Fibroblast of lung (primary cell): ENCODE measurements at regions not wholly inside any gene's neighbourhood (a gene's known extent, or its start where the extent isn't known, plus 50 kb on each side); places are given as distances from the start of the nearest gene placed in this dataset.

ENCODE experiments used
- DNase-seq, 2 donors: peaks; one replicate each; pipeline versions ENCODE4 v3.0.0 to v3.0.0-alpha.2; 2010; ENCODE audit warnings: low read depth in 2 of 2
- H2AFZ ChIP-seq: 2 replicates; pipeline ENCODE4 v1.5.1; 2012; ENCODE audit warnings: low read length, control low read depth, inconsistent platforms
- H3K27ac ChIP-seq: 2 replicates; pipeline ENCODE4 v1.5.1; 2011; ENCODE audit warnings: low read length, control low read depth; ENCODE audit not compliant: insufficient read depth
- H3K27me3 ChIP-seq: 2 replicates; pipeline ENCODE4 v1.5.1; 2011; ENCODE audit warnings: mild to moderate bottlenecking, low read length; ENCODE audit not compliant: control insufficient read depth, insufficient read depth
- H3K36me3 ChIP-seq: 2 replicates; pipeline ENCODE4 v1.5.1; 2011; ENCODE audit warnings: low read length; ENCODE audit not compliant: control insufficient read depth, insufficient read depth
- H3K4me1 ChIP-seq: 2 replicates; pipeline ENCODE4 v1.5.1; 2011; ENCODE audit warnings: low read length; ENCODE audit not compliant: control insufficient read depth, insufficient read depth; ENCODE audit errors: extremely low read depth
- H3K4me2 ChIP-seq: 2 replicates; pipeline ENCODE4 v1.5.1; 2011; ENCODE audit warnings: low read length, control low read depth; ENCODE audit not compliant: insufficient read depth; ENCODE audit errors: extremely low read depth
- H3K4me3 ChIP-seq, 4 experiments: fragments of 200-600 bp in 1 of 4; sonication (generic) in 1 of 4; replicated peaks in 1 of 4; 2 replicates each; pipeline ENCODE4 v1.5.1; 2011 to 2016; ENCODE audit warnings: low read length in 4 of 4, low read depth in 3 of 4, mild to moderate bottlenecking in 3 of 4, control low read depth in 2 of 4, inconsistent platforms in 1 of 4, mixed read lengths in 1 of 4; ENCODE audit not compliant: insufficient read depth in 1 of 4; ENCODE audit errors: control extremely low read depth in 1 of 4
- H3K79me2 ChIP-seq: 2 replicates; pipeline ENCODE4 v1.5.1; 2012; ENCODE audit warnings: mild to moderate bottlenecking, low read length, inconsistent platforms; ENCODE audit not compliant: control insufficient read depth, insufficient read depth
- H3K9ac ChIP-seq: 2 replicates; pipeline ENCODE4 v1.5.1; 2011; ENCODE audit warnings: mild to moderate bottlenecking, low read length, control low read depth; ENCODE audit not compliant: insufficient read depth
- H3K9me3 ChIP-seq: 2 replicates; pipeline ENCODE4 v1.5.1; 2012; ENCODE audit warnings: low read depth, low read length; ENCODE audit not compliant: control insufficient read depth, insufficient read depth
- H4K20me1 ChIP-seq: 2 replicates; pipeline ENCODE4 v1.5.1; 2011; ENCODE audit warnings: low read length; ENCODE audit not compliant: control insufficient read depth, insufficient read depth; ENCODE audit errors: extremely low read depth
- EZH2 ChIP-seq: IDR thresholded peaks from 2 replicates; pipeline ENCODE4 v1.5.1; 2012; ENCODE audit warnings: low read length, control low read depth, mild to moderate bottlenecking; ENCODE audit errors: missing control alignments
- TF ChIP-seq, protein P1 (sequence below), 2 donors: IDR thresholded peaks in 1 of 2; conservative IDR thresholded peaks in 1 of 2; 1 replicate in 1 of 2; 2 replicates in 1 of 2; pipeline ENCODE4 v1.5.1; 2011 to 2012; ENCODE audit warnings: low read length in 2 of 2, control low read depth in 1 of 2, inconsistent platforms in 1 of 2, low read depth in 1 of 2, mild to moderate bottlenecking in 1 of 2

DNA sequence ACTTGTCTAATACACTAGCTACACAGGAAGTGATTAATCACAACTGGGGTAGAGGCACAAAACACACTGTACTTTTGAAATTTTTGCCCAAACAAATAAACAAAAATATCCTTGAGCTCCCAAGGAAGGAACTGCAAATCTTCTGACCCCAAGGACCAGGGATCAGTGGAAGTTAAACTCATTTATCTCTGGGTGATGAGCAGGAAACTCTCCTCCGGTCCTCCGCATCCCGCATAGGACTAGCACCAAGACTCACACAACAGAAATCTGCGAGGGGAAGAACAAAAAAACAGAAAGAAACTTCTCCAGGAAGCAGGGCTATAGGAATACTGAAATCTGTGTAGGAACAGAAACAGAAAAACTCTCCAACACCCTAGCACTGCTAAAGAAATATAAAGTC, 650.3 kb downstream of the DCDC2C start:
- H3K79me2 ChIP-seq, result no peaks in the 10 kb centered on the region
- H3K4me1 ChIP-seq, result no peaks in the 10 kb centered on the region
- TF ChIP-seq EZH2, result no peak
- TF ChIP-seq, protein P1, sequence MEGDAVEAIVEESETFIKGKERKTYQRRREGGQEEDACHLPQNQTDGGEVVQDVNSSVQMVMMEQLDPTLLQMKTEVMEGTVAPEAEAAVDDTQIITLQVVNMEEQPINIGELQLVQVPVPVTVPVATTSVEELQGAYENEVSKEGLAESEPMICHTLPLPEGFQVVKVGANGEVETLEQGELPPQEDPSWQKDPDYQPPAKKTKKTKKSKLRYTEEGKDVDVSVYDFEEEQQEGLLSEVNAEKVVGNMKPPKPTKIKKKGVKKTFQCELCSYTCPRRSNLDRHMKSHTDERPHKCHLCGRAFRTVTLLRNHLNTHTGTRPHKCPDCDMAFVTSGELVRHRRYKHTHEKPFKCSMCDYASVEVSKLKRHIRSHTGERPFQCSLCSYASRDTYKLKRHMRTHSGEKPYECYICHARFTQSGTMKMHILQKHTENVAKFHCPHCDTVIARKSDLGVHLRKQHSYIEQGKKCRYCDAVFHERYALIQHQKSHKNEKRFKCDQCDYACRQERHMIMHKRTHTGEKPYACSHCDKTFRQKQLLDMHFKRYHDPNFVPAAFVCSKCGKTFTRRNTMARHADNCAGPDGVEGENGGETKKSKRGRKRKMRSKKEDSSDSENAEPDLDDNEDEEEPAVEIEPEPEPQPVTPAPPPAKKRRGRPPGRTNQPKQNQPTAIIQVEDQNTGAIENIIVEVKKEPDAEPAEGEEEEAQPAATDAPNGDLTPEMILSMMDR (conservative IDR thresholded peaks at IDR 0.05 in 1 of 2, IDR thresholded peaks at IDR 0.05 in 1 of 2; ENCODE audit: low read depth in 1 of 2, low read length in 2 of 2), result no peak
- no peak overlapping the region for H2AFZ ChIP-seq
- H3K27ac ChIP-seq, result no peak overlapping the region
- no peak for DNase-seq
- no peaks in the 10 kb centered on the region for H3K27me3 ChIP-seq
- H3K4me3 ChIP-seq, result no peak overlapping the region
- no peak overlapping the region for H3K4me2 ChIP-seq
- no peaks in the 10 kb centered on the region for H3K36me3 ChIP-seq
- H4K20me1 ChIP-seq, result no peaks in the 10 kb centered on the region
- H3K9ac ChIP-seq, result no peak overlapping the region
- no peaks in the 10 kb centered on the region for H3K9me3 ChIP-seq

DNA sequence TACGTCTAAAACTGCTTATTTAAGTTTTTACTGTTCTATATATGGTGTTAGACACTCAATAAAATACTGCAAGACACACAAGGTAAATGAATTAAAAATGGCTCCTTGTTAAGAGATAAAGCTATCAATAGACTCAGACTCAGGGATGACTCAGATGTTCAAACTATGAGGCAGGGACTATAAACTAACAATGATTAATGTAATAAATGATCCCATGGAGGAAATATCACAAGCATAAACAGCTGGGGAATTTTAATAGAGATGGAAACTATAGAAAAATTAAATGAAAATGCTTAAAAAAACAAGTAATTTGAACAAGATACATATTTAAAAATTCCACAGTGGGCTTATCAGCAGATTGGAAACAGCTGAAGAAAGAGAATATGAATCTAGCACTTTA, 650.8 kb downstream of the DCDC2C start:
- H3K9ac ChIP-seq, result no peak overlapping the region
- H2AFZ ChIP-seq, result no peak overlapping the region
- H3K27ac ChIP-seq, result no peak overlapping the region
- peak in 1 of 2 donors; percentile 8 for DNase-seq
- H3K36me3 ChIP-seq, result no peaks in the 10 kb centered on the region
- TF ChIP-seq, protein P1 (conservative IDR thresholded peaks at IDR 0.05 in 1 of 2, IDR thresholded peaks at IDR 0.05 in 1 of 2; ENCODE audit: low read depth in 1 of 2, low read length in 2 of 2), result no peak
- no peak for TF ChIP-seq EZH2
- H4K20me1 ChIP-seq, result no peaks in the 10 kb centered on the region
- no peak overlapping the region for H3K4me2 ChIP-seq
- H3K9me3 ChIP-seq, result no peaks in the 10 kb centered on the region
- no peaks in the 10 kb centered on the region for H3K4me1 ChIP-seq
- H3K27me3 ChIP-seq, result no peaks in the 10 kb centered on the region
- no peaks in the 10 kb centered on the region for H3K79me2 ChIP-seq
- H3K4me3 ChIP-seq, result no peak overlapping the region

DNA sequence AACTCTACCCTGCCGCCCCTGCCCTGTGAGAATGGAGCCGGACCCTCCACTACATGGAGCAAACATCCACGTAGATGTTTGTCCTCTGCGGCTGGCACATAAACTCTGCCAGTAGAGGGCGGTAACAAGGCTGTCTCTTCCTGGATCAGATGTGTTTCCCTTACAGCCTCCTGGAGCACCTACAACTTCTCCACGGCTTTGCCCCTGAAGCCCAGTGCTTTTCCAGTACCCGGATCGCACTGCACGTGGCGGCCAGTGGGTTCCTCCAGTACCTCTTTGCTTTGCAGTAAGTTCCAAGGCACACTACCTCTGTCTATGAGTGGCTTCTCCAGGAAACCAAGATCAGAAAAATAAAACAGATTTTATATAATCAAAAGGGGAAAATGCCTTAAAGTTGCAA, 651.3 kb downstream of the DCDC2C start:
- H3K4me3 ChIP-seq, result no peak overlapping the region
- no peak for TF ChIP-seq EZH2
- TF ChIP-seq, protein P1 (conservative IDR thresholded peaks at IDR 0.05 in 1 of 2, IDR thresholded peaks at IDR 0.05 in 1 of 2; ENCODE audit: low read depth in 1 of 2, low read length in 2 of 2), result peak in 1 of 2 donors; percentile 26
- no peak overlapping the region for H3K27ac ChIP-seq
- no peaks in the 10 kb centered on the region for H3K9me3 ChIP-seq
- no peak overlapping the region for H3K9ac ChIP-seq
- no peaks in the 10 kb centered on the region for H3K27me3 ChIP-seq
- no peak for DNase-seq
- H3K4me2 ChIP-seq, result no peak overlapping the region
- H3K36me3 ChIP-seq, result no peaks in the 10 kb centered on the region
- H3K4me1 ChIP-seq, result no peaks in the 10 kb centered on the region
- H3K79me2 ChIP-seq, result no peaks in the 10 kb centered on the region
- H2AFZ ChIP-seq, result no peak overlapping the region
- H4K20me1 ChIP-seq, result no peaks in the 10 kb centered on the region
